ENCODE measurements at regions not wholly inside any gene's neighbourhood (a gene's known extent, or its start where the extent isn't known, plus 50 kb on each side); places are given as distances from the start of the nearest gene placed in this dataset.

- no peaks in the 10 kb centered on the region for H3K27me3 ChIP-seq
- intact Hi-C loops (cut with DNase I; ENCODE audit: low total_unique reads), result no loop called here
- peak overlapping the region; percentile 67 to 83 for H3K27ac ChIP-seq
- no peaks in the 10 kb centered on the region for H3K36me3 ChIP-seq (ENCODE audit: low read depth, missing control alignments)
- 45 to 55% methylated on average over 4 of the region's 4 CpGs for WGBS, 2 donors
- no peak for DNase-seq
- peaks cover 5% of the 10 kb centered on the region for H3K4me1 ChIP-seq
- TF ChIP-seq, protein P1, sequence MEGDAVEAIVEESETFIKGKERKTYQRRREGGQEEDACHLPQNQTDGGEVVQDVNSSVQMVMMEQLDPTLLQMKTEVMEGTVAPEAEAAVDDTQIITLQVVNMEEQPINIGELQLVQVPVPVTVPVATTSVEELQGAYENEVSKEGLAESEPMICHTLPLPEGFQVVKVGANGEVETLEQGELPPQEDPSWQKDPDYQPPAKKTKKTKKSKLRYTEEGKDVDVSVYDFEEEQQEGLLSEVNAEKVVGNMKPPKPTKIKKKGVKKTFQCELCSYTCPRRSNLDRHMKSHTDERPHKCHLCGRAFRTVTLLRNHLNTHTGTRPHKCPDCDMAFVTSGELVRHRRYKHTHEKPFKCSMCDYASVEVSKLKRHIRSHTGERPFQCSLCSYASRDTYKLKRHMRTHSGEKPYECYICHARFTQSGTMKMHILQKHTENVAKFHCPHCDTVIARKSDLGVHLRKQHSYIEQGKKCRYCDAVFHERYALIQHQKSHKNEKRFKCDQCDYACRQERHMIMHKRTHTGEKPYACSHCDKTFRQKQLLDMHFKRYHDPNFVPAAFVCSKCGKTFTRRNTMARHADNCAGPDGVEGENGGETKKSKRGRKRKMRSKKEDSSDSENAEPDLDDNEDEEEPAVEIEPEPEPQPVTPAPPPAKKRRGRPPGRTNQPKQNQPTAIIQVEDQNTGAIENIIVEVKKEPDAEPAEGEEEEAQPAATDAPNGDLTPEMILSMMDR (IDR thresholded peaks at IDR 0.05), result peak in 2 of 3 experiments; percentile 25
- no peak for TF ChIP-seq POLR2A (IDR thresholded peaks at IDR 0.05)
- H3K9me3 ChIP-seq, result no peaks in the 10 kb centered on the region
- H3K4me3 ChIP-seq, result no peak overlapping the region
These were observed 381.0 kb downstream of the MTX2 start for GRCh38 chr2:176650104-176650837.

DNA sequence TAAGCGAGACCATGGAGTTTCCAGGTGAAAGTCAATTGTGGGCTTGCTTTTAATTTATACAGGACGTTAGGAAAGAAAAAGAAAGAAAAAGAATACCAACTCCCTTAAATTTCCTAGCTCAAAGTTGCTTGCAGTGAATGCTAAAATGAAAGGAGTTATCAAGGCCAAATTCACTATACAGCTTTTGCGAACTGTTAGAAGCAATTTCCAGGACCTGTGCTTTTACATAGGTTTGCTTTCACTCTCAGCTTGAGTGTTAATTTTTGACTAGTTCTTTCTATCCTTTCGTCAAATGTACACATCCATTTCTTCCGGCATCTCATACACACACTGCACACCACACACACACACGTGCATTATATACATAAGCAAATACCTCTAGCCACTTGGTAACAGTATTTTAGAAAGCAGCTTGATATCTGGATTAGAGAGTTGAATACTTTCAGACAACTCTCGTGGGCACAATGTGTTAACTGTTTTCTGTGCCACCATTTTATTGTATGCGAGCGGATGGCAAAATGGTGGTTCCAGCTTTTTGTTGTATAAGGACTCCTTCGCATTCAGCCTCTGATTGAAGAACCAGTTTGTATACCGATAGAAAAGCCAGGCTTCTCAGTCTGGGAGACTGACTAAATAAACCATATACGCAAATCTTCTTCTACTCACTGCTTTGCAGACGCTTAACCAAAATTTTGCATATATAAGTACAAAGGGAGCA lies 381.8 kb downstream of the MTX2 start:
- intact Hi-C loops (cut with DNase I; ENCODE audit: low total_unique reads), result no loop called here
- WGBS, 2 donors, result 58 to 60% methylated on average over 13 of the region's 13 CpGs

GRCh38 chr2:176652300-176653182 lies 383.3 kb downstream of the MTX2 start:
- Histone ChIP-seq H3K9me3 (no peaks in the 10 kb centered on the region), H3K36me3 (ENCODE audit: low read depth, missing control alignments) (no peaks in the 10 kb centered on the region), H3K4me1 (peaks cover 5% of the 10 kb centered on the region), H3K27me3 (no peaks in the 10 kb centered on the region), H3K4me3 (no peak overlapping the region), H3K27ac (peak overlapping the region in 1 of 2 donors; percentile 83)
- peak; percentile 36 for DNase-seq
- no peak for TF ChIP-seq POLR2A (IDR thresholded peaks at IDR 0.05)
- TF ChIP-seq, protein P1 (IDR thresholded peaks at IDR 0.05), result peak; percentile 78 to 88 (median 81)
- WGBS, 2 donors, result 53 to 54% methylated on average over 9 of the region's 9 CpGs
- intact Hi-C loops (cut with DNase I; ENCODE audit: low total_unique reads), result no loop called here

More for the DNA sequence above, 381.8 kb downstream of the MTX2 start:
- peak overlapping the region; percentile 67 to 83 for H3K27ac ChIP-seq
- no peak overlapping the region for H3K4me3 ChIP-seq
- no peak for DNase-seq
- H3K9me3 ChIP-seq, result no peaks in the 10 kb centered on the region
- no peaks in the 10 kb centered on the region for H3K36me3 ChIP-seq (ENCODE audit: low read depth, missing control alignments)
- no peaks in the 10 kb centered on the region for H3K27me3 ChIP-seq
- TF ChIP-seq, protein P1 (IDR thresholded peaks at IDR 0.05), result no peak
- no peak for TF ChIP-seq POLR2A (IDR thresholded peaks at IDR 0.05)
- H3K4me1 ChIP-seq, result peaks cover 5% of the 10 kb centered on the region

DNA sequence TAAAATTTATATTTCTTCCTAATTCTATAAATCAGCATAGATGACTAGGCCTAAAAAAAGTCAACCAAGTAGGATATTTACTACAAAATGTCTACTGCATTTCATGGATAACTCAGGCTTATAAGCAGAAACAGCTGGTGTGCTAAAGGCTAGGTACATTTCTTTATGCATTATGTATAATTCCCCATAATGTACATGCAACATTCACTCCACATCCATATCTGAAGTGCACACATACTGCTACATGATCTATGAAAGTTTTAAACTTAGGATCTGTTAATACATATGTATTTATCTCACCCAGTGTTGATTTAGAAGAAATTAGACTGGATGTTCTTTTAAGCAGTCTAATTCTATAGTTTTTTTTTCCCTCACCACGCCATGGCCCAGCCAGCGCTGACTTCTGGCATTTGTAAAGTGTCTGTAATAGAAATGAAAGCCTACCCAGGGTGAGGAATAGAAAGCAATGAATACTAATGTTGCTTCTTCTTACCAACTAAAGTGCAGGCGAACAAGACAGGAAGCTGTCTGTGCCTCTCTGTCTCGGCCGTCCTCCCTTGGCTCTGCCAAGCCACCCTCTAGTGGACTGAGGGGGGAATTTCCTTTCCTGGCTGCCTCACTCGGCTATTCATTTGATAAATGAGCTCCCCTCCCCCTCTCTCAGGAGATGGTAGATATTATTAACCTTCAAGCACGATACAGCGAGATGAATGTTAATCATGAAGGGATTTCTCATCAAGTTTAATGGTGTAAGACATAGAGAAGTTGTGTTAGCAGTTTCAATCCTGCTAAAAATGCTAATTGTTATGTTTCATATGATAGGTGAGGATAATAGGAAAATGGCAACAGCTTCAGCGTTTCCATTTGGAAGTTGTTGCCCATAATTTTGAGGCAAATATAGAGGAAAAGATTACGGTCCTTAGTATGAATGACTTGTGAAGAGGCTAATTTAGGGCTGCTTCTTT lies 384.5 kb downstream of the MTX2 start:
- H3K4me1 ChIP-seq, result peaks cover 5% of the 10 kb centered on the region
- H3K4me3 ChIP-seq, result no peak overlapping the region
- intact Hi-C loops (cut with DNase I; ENCODE audit: low total_unique reads), result no loop called here
- WGBS, 2 donors, result 41 to 50% methylated on average over 10 of the region's 10 CpGs
- H3K36me3 ChIP-seq (ENCODE audit: low read depth, missing control alignments), result no peaks in the 10 kb centered on the region
- H3K27ac ChIP-seq, result peak overlapping the region in 1 of 2 donors; percentile 6
- no peaks in the 10 kb centered on the region for H3K9me3 ChIP-seq
- TF ChIP-seq POLR2A (IDR thresholded peaks at IDR 0.05), result no peak
- TF ChIP-seq, protein P1 (IDR thresholded peaks at IDR 0.05), result peak; percentile 62 to 81 (median 78)
- no peaks in the 10 kb centered on the region for H3K27me3 ChIP-seq
- peak; percentile 84 for DNase-seq
